ENCODE measurements at regions not wholly inside any gene's neighbourhood (a gene's known extent, or its start where the extent isn't known, plus 50 kb on each side); places are given as distances from the start of the nearest gene placed in this dataset.

DNA sequence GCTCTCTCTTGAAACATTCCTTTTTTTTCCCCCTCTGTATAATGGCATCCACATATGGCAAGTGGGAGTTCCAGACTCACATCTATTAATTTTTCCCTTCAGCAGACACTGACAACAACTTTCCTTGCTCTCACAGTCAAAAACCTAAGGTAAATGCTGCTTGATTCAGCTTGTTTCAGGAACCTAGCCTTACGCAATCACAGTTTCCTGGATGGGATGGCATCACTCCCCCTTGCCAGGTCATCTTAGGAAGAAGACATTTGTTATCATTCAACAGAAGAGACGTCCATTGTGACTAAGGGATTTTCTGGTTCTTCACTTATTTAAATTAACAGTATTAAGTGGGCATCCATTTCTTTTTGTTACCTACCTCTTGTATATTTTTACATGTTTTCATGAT, 112.0 kb upstream of the PDGFD start:
- no peak overlapping the region for H3K9ac ChIP-seq (ENCODE audit: insufficient read depth, low read length, poor library complexity, severe bottlenecking)
- H3K4me3 ChIP-seq (replicated peaks in 1 of 3; ENCODE audit: low read depth in 2 of 3, low read length in 3 of 3) = no peak overlapping the region
- no peak overlapping the region for H3K4me2 ChIP-seq (replicated peaks; ENCODE audit: extremely low read depth, low read length, poor library complexity, severe bottlenecking)
- no peaks in the 10 kb centered on the region for H3K4me1 ChIP-seq (ENCODE audit: control insufficient read depth in 1 of 2, insufficient read depth in 2 of 2, low read length in 2 of 2)
- no peaks in the 10 kb centered on the region for H4K20me1 ChIP-seq (ENCODE audit: insufficient read depth, low read length)
- no peaks in the 10 kb centered on the region for H3K27me3 ChIP-seq (ENCODE audit: control insufficient read depth in 2 of 2, insufficient read depth in 2 of 2, low read length in 2 of 2)
- no peaks in the 10 kb centered on the region for H3K36me3 Mint-ChIP-seq
- H3K27ac Mint-ChIP-seq = no peak overlapping the region
- H3K79me2 ChIP-seq (ENCODE audit: insufficient read depth, low read length) = no peaks in the 10 kb centered on the region
- no peaks in the 10 kb centered on the region for H3K9me3 ChIP-seq (replicated peaks in 1 of 2; ENCODE audit: control insufficient read depth in 1 of 2, insufficient read depth in 1 of 2, low read length in 2 of 2)
- no peak overlapping the region for H2AFZ ChIP-seq (ENCODE audit: insufficient read depth, low read depth, low read length, poor library complexity, severe bottlenecking)
- peaks cover 0 to 3% (median 0%) of the 10 kb centered on the region in 7 donors for H3K9me3 Mint-ChIP-seq
- no peak overlapping the region for H3K27ac ChIP-seq (ENCODE audit: low read depth in 1 of 2, low read length in 2 of 2)
- H3K4me3 Mint-ChIP-seq = no peak overlapping the region
- no CpG with 5 or more reads among the region's 2 CpGs for WGBS (ENCODE audit: insufficient coverage)
- peaks cover 2% of the 10 kb centered on the region for H3K4me1 Mint-ChIP-seq
- no peak for DNase-seq
- intact Hi-C loops (cut with micrococcal nuclease) = no loop called here
- TF ChIP-seq, protein P1, sequence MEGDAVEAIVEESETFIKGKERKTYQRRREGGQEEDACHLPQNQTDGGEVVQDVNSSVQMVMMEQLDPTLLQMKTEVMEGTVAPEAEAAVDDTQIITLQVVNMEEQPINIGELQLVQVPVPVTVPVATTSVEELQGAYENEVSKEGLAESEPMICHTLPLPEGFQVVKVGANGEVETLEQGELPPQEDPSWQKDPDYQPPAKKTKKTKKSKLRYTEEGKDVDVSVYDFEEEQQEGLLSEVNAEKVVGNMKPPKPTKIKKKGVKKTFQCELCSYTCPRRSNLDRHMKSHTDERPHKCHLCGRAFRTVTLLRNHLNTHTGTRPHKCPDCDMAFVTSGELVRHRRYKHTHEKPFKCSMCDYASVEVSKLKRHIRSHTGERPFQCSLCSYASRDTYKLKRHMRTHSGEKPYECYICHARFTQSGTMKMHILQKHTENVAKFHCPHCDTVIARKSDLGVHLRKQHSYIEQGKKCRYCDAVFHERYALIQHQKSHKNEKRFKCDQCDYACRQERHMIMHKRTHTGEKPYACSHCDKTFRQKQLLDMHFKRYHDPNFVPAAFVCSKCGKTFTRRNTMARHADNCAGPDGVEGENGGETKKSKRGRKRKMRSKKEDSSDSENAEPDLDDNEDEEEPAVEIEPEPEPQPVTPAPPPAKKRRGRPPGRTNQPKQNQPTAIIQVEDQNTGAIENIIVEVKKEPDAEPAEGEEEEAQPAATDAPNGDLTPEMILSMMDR (IDR thresholded peaks at IDR 0.05) = no peak
- H3K27me3 Mint-ChIP-seq (ENCODE audit: low read depth in 3 of 3) = no peaks in the 10 kb centered on the region
- no peaks in the 10 kb centered on the region for H3K36me3 ChIP-seq (replicated peaks in 1 of 2; ENCODE audit: control insufficient read depth in 1 of 2, insufficient read depth in 2 of 2, low read length in 2 of 2)

- no peak overlapping the region for H3K9ac ChIP-seq (ENCODE audit: insufficient read depth, low read length, poor library complexity, severe bottlenecking)
- TF ChIP-seq, protein P1 (IDR thresholded peaks at IDR 0.05) = no peak
- no peak overlapping the region for H3K4me2 ChIP-seq (replicated peaks; ENCODE audit: extremely low read depth, low read length, poor library complexity, severe bottlenecking)
- H3K9me3 ChIP-seq (replicated peaks in 1 of 2; ENCODE audit: control insufficient read depth in 1 of 2, insufficient read depth in 1 of 2, low read length in 2 of 2) = no peaks in the 10 kb centered on the region
- H3K27me3 Mint-ChIP-seq (ENCODE audit: low read depth in 3 of 3) = peaks cover 0 to 7% (median 2%) of the 10 kb centered on the region in 3 donors
- H3K79me2 ChIP-seq (ENCODE audit: insufficient read depth, low read length) = no peaks in the 10 kb centered on the region
- H3K4me1 ChIP-seq (ENCODE audit: control insufficient read depth in 1 of 2, insufficient read depth in 2 of 2, low read length in 2 of 2) = no peaks in the 10 kb centered on the region
- no peak overlapping the region for H3K27ac Mint-ChIP-seq
- H3K36me3 ChIP-seq (replicated peaks in 1 of 2; ENCODE audit: control insufficient read depth in 1 of 2, insufficient read depth in 2 of 2, low read length in 2 of 2) = no peaks in the 10 kb centered on the region
- H4K20me1 ChIP-seq (ENCODE audit: insufficient read depth, low read length) = no peaks in the 10 kb centered on the region
- no peaks in the 10 kb centered on the region for H3K4me1 Mint-ChIP-seq
- H3K9me3 Mint-ChIP-seq = peaks cover 0 to 2% (median 0%) of the 10 kb centered on the region in 7 donors
- DNase-seq = no peak
- H3K27me3 ChIP-seq (ENCODE audit: control insufficient read depth in 2 of 2, insufficient read depth in 2 of 2, low read length in 2 of 2) = no peaks in the 10 kb centered on the region
- intact Hi-C loops (cut with micrococcal nuclease) = no loop called here
- no CpG with 5 or more reads among the region's 2 CpGs for WGBS (ENCODE audit: insufficient coverage)
- H3K4me3 ChIP-seq (replicated peaks in 1 of 3; ENCODE audit: low read depth in 2 of 3, low read length in 3 of 3) = no peak overlapping the region
- no peak overlapping the region for H3K27ac ChIP-seq (ENCODE audit: low read depth in 1 of 2, low read length in 2 of 2)
- H3K36me3 Mint-ChIP-seq = no peaks in the 10 kb centered on the region
- H2AFZ ChIP-seq (ENCODE audit: insufficient read depth, low read depth, low read length, poor library complexity, severe bottlenecking) = no peak overlapping the region
- no peak overlapping the region for H3K4me3 Mint-ChIP-seq
Observed at GRCh38 chr11:104260456-104260855, 96.5 kb upstream of the PDGFD start.

Data from CD14-positive monocyte (primary cell).